AG09309 (cell line): ENCODE measurements at regions not wholly inside any gene's neighbourhood (a gene's known extent, or its start where the extent isn't known, plus 50 kb on each side); places are given as distances from the start of the nearest gene placed in this dataset.

ENCODE experiments used
- DNase-seq: peaks from one replicate; pipeline ENCODE4 v3.0.0-alpha.2; 2010; ENCODE audit warnings: low read depth
- H3K4me3 ChIP-seq: 2 replicates; pipeline ENCODE4 v1.5.1; 2011; ENCODE audit warnings: mild to moderate bottlenecking, low read depth, low read length, moderate library complexity; ENCODE audit not compliant: control insufficient read depth
- CTCF ChIP-seq: IDR thresholded peaks from 2 replicates; pipeline ENCODE4 v1.5.1; 2011; ENCODE audit warnings: mild to moderate bottlenecking, low read depth, low read length, inconsistent platforms; ENCODE audit not compliant: insufficient read depth, control insufficient read depth; ENCODE audit errors: missing control alignments

DNA sequence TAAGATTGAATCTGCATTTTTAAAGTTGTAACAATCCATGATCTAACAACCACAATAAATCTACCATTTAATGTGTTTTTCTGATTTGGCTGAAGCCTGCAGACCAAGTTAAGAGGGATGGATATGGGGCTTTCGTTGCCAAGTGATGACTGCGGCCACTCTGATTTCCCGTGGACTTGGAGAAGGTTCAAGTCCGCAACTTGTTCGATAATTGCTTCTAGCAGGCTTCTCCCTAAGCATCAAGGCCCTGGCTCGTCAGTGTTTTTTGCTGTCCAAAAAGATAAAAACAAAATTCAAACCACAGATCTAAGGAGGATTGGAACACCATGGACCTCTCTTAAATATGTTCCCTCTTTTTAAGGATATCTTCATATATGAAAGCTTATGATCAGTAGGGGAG lies 256.6 kb downstream of the CNTN3 start:
- no peak for DNase-seq
- no peak for TF ChIP-seq CTCF
- H3K4me3 ChIP-seq = no peak overlapping the region

- TF ChIP-seq CTCF = no peak
- no peak overlapping the region for H3K4me3 ChIP-seq
- DNase-seq = no peak
Observed at GRCh38 chr3:74353039-74353438, 261.4 kb downstream of the CNTN3 start.

DNA sequence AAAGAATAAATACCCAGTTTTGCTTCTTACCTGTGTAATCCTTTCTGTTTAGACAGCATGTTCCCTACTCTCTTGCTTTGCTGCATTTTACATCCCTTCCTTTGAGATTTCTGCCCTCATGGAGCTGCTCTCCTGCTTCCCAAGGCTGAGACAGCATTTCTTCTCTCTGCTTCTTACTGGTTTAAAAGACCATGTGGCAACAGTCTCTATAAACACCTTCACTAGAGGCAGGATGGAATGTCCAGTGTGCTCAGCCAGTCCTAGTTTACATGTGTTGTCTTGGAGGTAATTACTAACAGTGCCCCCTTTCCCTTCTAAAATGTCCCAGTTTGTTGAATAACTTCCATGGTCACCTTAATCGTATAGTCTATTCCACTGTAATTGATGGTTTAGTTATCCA lies 262.3 kb downstream of the CNTN3 start:
- no peak for TF ChIP-seq CTCF
- H3K4me3 ChIP-seq = no peak overlapping the region
- DNase-seq = no peak

- DNase-seq = no peak
- H3K4me3 ChIP-seq = no peak overlapping the region
- TF ChIP-seq CTCF = no peak
Observed at GRCh38 chr3:74351213-74351612, 263.2 kb downstream of the CNTN3 start.

- no peak overlapping the region for H3K4me3 ChIP-seq
- no peak for DNase-seq
- no peak for TF ChIP-seq CTCF
Observed at GRCh38 chr3:74349015-74349414, 265.4 kb downstream of the CNTN3 start.

- DNase-seq = no peak
- H3K4me3 ChIP-seq = no peak overlapping the region
- no peak for TF ChIP-seq CTCF
Observed at GRCh38 chr3:74347563-74348268, 266.7 kb downstream of the CNTN3 start.
